SKM-1 (cell line): ENCODE measurements at regions not wholly inside any gene's neighbourhood (a gene's known extent, or its start where the extent isn't known, plus 50 kb on each side); places are given as distances from the start of the nearest gene placed in this dataset.
"Not testable (repeated sequence)": the region's sequence is repeated elsewhere in the genome, so short reads cannot be mapped to it uniquely, and the experiment has no call there.

ENCODE experiments used
- DNase-seq: peaks from one replicate; lab custom pipeline; 2025; ENCODE audit not compliant: unreplicated experiment; lab: John Stamatoyannopoulos, UW

GRCh38 chr15:60130821-60131220 lies 126.7 kb downstream of the FOXB1 start:
- DNase-seq: no peak

- no peak for DNase-seq
Observed at GRCh38 chr15:60134609-60135008, 130.5 kb downstream of the FOXB1 start.

GRCh38 chr15:60135961-60136360 lies 131.8 kb downstream of the FOXB1 start:
- DNase-seq: no peak

- DNase-seq: no peak
Observed at GRCh38 chr15:60137711-60138396, 133.7 kb downstream of the FOXB1 start.

GRCh38 chr15:60138397-60138968 lies 134.4 kb downstream of the FOXB1 start:
- DNase-seq: no peak

GRCh38 chr15:60152386-60152785 lies 148.3 kb downstream of the FOXB1 start:
- DNase-seq: no peak

- no peak for DNase-seq
Observed at GRCh38 chr15:60154764-60155325, 150.7 kb downstream of the FOXB1 start.

GRCh38 chr15:60155661-60156060 lies 151.6 kb downstream of the FOXB1 start:
- no peak for DNase-seq

- no peak for DNase-seq
Observed at GRCh38 chr15:60160909-60161308, 156.8 kb downstream of the FOXB1 start.

- DNase-seq: no peak
Observed at GRCh38 chr15:60161704-60162103, 157.6 kb downstream of the FOXB1 start.

- DNase-seq: no peak
Observed at GRCh38 chr15:60162251-60162967, 158.3 kb downstream of the FOXB1 start.

GRCh38 chr15:60162968-60163355 lies 158.9 kb downstream of the FOXB1 start:
- no peak for DNase-seq

GRCh38 chr15:60165111-60165510 lies 161.0 kb downstream of the FOXB1 start:
- DNase-seq: no peak

- DNase-seq: no peak
Observed at GRCh38 chr15:60172143-60172542, 168.0 kb downstream of the FOXB1 start.

GRCh38 chr15:60179786-60180391 lies 175.8 kb downstream of the FOXB1 start:
- DNase-seq: peak; percentile 36

GRCh38 chr15:60181957-60182356 lies 177.8 kb downstream of the FOXB1 start:
- not testable (repeated sequence) for DNase-seq

GRCh38 chr15:60183366-60183765 lies 179.3 kb downstream of the FOXB1 start:
- no peak for DNase-seq

GRCh38 chr15:60184579-60184978 lies 180.5 kb downstream of the FOXB1 start:
- DNase-seq: no peak

- DNase-seq: no peak
Observed at GRCh38 chr15:60191016-60191415, 186.9 kb downstream of the FOXB1 start.

- no peak for DNase-seq
Observed at GRCh38 chr15:60191821-60192220, 187.7 kb downstream of the FOXB1 start.

- no peak for DNase-seq
Observed at GRCh38 chr15:60195611-60196010, 191.5 kb downstream of the FOXB1 start.
